ENCODE measurements at regions not wholly inside any gene's neighbourhood (a gene's known extent, or its start where the extent isn't known, plus 50 kb on each side); places are given as distances from the start of the nearest gene placed in this dataset.
"Not testable (repeated sequence)": the region's sequence is repeated elsewhere in the genome, so short reads cannot be mapped to it uniquely, and the experiment has no call there.

- DNase-seq, result no peak
Measured at GRCh38 chr3:145900056-145900829, 260.7 kb downstream of the PLOD2 start.

GRCh38 chr3:145902166-145902565, 258.8 kb downstream of the PLOD2 start:
- no peak for DNase-seq

GRCh38 chr3:145903472-145904013, 257.4 kb downstream of the PLOD2 start:
- no peak for DNase-seq

- no peak for DNase-seq
Measured at GRCh38 chr3:145904138-145904537, 256.8 kb downstream of the PLOD2 start.

GRCh38 chr3:145906301-145906700, 254.7 kb downstream of the PLOD2 start:
- DNase-seq, result no peak

- DNase-seq, result no peak
Measured at GRCh38 chr3:145906755-145907154, 254.2 kb downstream of the PLOD2 start.

- DNase-seq, result no peak
Measured at GRCh38 chr3:145911016-145911415, 250.0 kb downstream of the PLOD2 start.

GRCh38 chr3:145915787-145916186, 245.2 kb downstream of the PLOD2 start:
- no peak for DNase-seq

- not testable (repeated sequence) for DNase-seq
Measured at GRCh38 chr3:145927736-145928135, 233.2 kb downstream of the PLOD2 start.

- no peak for DNase-seq
Measured at GRCh38 chr3:145936971-145937370, 224.0 kb downstream of the PLOD2 start.

- DNase-seq, result no peak
Measured at GRCh38 chr3:145939431-145939830, 221.6 kb downstream of the PLOD2 start.

GRCh38 chr3:145942052-145942451, 218.9 kb downstream of the PLOD2 start:
- no peak for DNase-seq

- no peak for DNase-seq
Measured at GRCh38 chr3:145943952-145944351, 217.0 kb downstream of the PLOD2 start.

- DNase-seq, result no peak
Measured at GRCh38 chr3:145951441-145951840, 209.5 kb downstream of the PLOD2 start.

- no peak for DNase-seq
Measured at GRCh38 chr3:145952536-145952935, 208.4 kb downstream of the PLOD2 start.

GRCh38 chr3:145953316-145953715, 207.7 kb downstream of the PLOD2 start:
- no peak for DNase-seq

- no peak for DNase-seq
Measured at GRCh38 chr3:145959457-145960088, 201.4 kb downstream of the PLOD2 start.

- DNase-seq, result no peak
Measured at GRCh38 chr3:145963111-145963510, 197.9 kb downstream of the PLOD2 start.

GRCh38 chr3:145967043-145967442, 193.9 kb downstream of the PLOD2 start:
- DNase-seq, result no peak

- DNase-seq, result no peak
Measured at GRCh38 chr3:145971186-145971585, 189.8 kb downstream of the PLOD2 start.

- no peak for DNase-seq
Measured at GRCh38 chr3:145972851-145973250, 188.1 kb downstream of the PLOD2 start.

GRCh38 chr3:145981056-145981455, 179.9 kb downstream of the PLOD2 start:
- no peak for DNase-seq

GRCh38 chr3:145983101-145983500, 177.9 kb downstream of the PLOD2 start:
- no peak for DNase-seq

Measured in 8988T (cell line).